Tibial nerve (tissue), 4 donors: ENCODE measurements at regions not wholly inside any gene's neighbourhood (a gene's known extent, or its start where the extent isn't known, plus 50 kb on each side); places are given as distances from the start of the nearest gene placed in this dataset.

ENCODE experiments used
- DNase-seq, 2 donors: peaks; one replicate each; pipeline ENCODE4 v3.0.0-alpha.2; 2019; ENCODE audit warnings: low spot score in 2 of 2
- H3K27ac ChIP-seq, 4 donors: fragments of 200-600 bp; sonication (generic) in 3 of 4; one replicate each; pipeline ENCODE4 v1.5.1; 2017 to 2019; ENCODE audit warnings: mild to moderate bottlenecking in 1 of 4
- H3K27me3 ChIP-seq, 2 donors: fragments of 200-600 bp; sonication (generic) in 1 of 2; one replicate each; pipeline versions ENCODE4 v1.5.1 to v1.6.0; 2017 to 2019
- H3K36me3 ChIP-seq, 3 donors: fragments of 200-600 bp; sonication (generic); one replicate each; pipeline ENCODE4 v1.5.1; 2018 to 2019
- H3K4me1 ChIP-seq, 4 donors: fragments of 200-600 bp; sonication (generic) in 3 of 4; one replicate each; pipeline ENCODE4 v1.5.1; 2017 to 2019
- H3K4me3 ChIP-seq, 4 donors: fragments of 200-600 bp; sonication (generic) in 3 of 4; one replicate each; pipeline ENCODE4 v1.5.1; 2017 to 2019; ENCODE audit warnings: mild to moderate bottlenecking in 1 of 4, moderate library complexity in 1 of 4
- H3K9me3 ChIP-seq, 4 donors: fragments of 200-600 bp; sonication (generic) in 3 of 4; one replicate each; pipeline ENCODE4 v1.5.1; 2017 to 2019
- EP300 ChIP-seq, 2 donors: sonication (generic); formaldehyde crosslinking; IDR thresholded peaks; one replicate each; pipeline ENCODE4 v1.6.1; 2017; ENCODE audit warnings: antibody characterized with exemption in 2 of 2, mild to moderate bottlenecking in 1 of 2
- POLR2A ChIP-seq, 2 donors: fragments of 450-650 bp; IDR thresholded peaks; one replicate each; pipeline ENCODE4 v1.6.1; 2017; ENCODE audit warnings: antibody characterized with exemption in 2 of 2, mild to moderate bottlenecking in 2 of 2, moderate library complexity in 2 of 2
- WGBS, 2 donors: methylation state at CpG; one replicate each; pipeline ENCODE4 v1.1.5; 2018; 5-methylcytosine and 5-hydroxymethylcytosine counted together
- TF ChIP-seq, protein P1 (sequence below), 5 experiments: fragments of 200-600 bp in 3 of 5; fragments of 450-650 bp in 2 of 5; sonication (generic) in 3 of 5; IDR thresholded peaks; one replicate each; pipeline ENCODE4 v1.5.1; 2016 to 2019; ENCODE audit warnings: antibody characterized with exemption in 5 of 5, mild to moderate bottlenecking in 3 of 5, moderate library complexity in 2 of 5

DNA sequence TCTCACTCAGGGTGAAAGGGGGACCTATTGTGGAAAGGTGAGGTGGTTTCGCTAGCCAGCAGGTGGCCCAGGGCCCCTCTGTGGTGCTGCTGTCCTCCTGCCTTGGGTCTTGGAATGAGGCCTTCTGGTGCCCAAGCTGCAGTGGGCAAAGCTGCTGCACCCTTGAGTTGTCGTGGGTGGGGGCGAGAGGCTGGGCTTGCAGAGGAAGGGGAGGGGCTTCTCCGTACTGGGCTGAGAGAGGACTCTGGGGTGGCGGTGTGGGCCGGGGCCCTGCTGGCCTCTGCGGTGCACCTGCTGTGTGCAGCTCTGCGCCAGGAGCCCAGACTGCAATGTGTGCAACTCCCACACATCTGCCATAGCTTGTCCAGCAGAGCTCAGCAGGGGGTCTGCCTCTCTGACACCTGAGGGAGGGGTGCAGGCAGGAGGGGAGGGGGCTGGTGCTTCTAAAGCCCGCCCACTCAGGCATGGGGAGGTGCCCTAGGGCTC is 145.8 kb downstream of the KIF26A start:
- Histone ChIP-seq H3K9me3 (no peaks in the 10 kb centered on the region), H3K27me3 (peaks cover 0 to 5% of the 10 kb centered on the region in 2 donors), H3K4me3 (no peak overlapping the region), H3K36me3 (no peaks in the 10 kb centered on the region), H3K4me1 (no peaks in the 10 kb centered on the region), H3K27ac (no peak overlapping the region)
- no peak for DNase-seq
- WGBS, 2 donors: 48 to 60% methylated on average over 7 to 8 of the region's 9 CpGs
- TF ChIP-seq, protein P1, sequence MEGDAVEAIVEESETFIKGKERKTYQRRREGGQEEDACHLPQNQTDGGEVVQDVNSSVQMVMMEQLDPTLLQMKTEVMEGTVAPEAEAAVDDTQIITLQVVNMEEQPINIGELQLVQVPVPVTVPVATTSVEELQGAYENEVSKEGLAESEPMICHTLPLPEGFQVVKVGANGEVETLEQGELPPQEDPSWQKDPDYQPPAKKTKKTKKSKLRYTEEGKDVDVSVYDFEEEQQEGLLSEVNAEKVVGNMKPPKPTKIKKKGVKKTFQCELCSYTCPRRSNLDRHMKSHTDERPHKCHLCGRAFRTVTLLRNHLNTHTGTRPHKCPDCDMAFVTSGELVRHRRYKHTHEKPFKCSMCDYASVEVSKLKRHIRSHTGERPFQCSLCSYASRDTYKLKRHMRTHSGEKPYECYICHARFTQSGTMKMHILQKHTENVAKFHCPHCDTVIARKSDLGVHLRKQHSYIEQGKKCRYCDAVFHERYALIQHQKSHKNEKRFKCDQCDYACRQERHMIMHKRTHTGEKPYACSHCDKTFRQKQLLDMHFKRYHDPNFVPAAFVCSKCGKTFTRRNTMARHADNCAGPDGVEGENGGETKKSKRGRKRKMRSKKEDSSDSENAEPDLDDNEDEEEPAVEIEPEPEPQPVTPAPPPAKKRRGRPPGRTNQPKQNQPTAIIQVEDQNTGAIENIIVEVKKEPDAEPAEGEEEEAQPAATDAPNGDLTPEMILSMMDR (IDR thresholded peaks at IDR 0.05): no peak
- TF ChIP-seq POLR2A (IDR thresholded peaks at IDR 0.05): no peak

DNA sequence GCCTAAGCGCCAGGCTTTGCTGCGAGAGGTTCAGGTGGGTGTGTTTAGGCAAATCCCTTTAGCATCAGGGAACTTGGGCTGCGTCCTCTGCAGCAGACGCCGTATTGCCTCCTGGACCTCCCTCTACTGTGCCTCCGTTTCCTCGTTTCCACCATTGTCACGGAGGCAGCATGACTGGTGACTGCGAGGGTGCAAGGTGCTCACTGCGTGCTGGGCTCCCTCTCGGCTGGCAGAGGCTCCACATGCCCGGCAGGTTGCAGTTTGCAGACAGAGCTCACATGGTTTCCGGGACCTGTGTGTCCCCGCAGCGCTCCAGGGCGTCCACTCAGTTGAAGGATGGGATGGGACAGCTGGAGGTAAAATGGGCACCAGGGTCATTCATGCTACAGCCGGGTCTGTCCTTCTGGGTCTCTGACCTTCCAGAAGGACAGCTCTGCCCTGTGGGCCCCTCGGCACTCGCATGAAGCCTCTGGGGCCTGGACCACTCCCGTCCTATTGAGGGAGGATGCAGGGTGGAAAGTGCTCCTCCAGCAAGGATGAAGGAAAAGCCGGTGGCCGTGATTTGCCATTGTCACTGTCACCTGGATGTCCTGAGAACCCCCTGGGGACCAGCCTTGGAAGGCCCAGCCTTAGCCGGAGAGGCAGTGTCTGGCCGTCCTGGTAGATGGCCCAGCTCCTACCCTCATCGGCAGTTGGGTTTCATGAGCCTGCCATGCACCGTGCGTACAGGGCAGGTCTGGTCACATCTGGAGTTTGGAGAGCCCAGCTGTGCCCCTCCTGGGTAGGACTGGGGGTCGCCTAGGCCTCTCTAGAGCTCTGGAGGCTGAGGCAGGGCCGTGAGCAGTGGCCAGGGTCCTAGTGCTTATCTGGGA is 146.5 kb downstream of the KIF26A start:
- TF ChIP-seq POLR2A (IDR thresholded peaks at IDR 0.05) (no peak), EP300 (IDR thresholded peaks at IDR 0.05) (no peak)
- TF ChIP-seq, protein P1 (IDR thresholded peaks at IDR 0.05): no peak
- WGBS, 2 donors: 72 to 76% methylated on average over 21 of the region's 29 CpGs
- no peaks in the 10 kb centered on the region for H3K36me3 ChIP-seq
- H3K9me3 ChIP-seq: no peaks in the 10 kb centered on the region
- DNase-seq: no peak
- no peak overlapping the region for H3K4me3 ChIP-seq
- no peak overlapping the region for H3K27ac ChIP-seq
- H3K4me1 ChIP-seq: no peaks in the 10 kb centered on the region
- H3K27me3 ChIP-seq: peaks cover 0 to 5% of the 10 kb centered on the region in 2 donors

DNA sequence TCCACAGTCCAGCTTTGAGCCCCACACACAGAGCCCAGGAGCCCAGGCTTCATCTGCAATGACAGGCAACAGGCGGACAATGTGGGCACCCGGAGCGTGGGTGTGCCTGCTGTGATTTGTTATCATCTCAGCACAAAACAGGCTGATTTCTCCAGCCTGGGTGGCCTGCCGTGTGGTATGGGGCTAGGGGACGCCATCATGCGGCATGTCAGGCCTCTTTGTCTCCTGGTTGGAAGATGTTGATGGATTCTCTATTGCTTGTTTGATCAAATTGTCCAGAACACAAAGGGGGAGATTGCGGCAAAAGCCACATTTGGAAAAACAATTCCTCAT is 147.1 kb downstream of the KIF26A start:
- TF ChIP-seq, protein P1 (IDR thresholded peaks at IDR 0.05): no peak
- no peak for TF ChIP-seq POLR2A (IDR thresholded peaks at IDR 0.05)
- no peak for TF ChIP-seq EP300 (IDR thresholded peaks at IDR 0.05)
- Histone ChIP-seq H3K27ac (no peak overlapping the region), H3K9me3 (no peaks in the 10 kb centered on the region), H3K36me3 (no peaks in the 10 kb centered on the region), H3K27me3 (peaks cover 0 to 5% of the 10 kb centered on the region in 2 donors), H3K4me1 (no peaks in the 10 kb centered on the region), H3K4me3 (no peak overlapping the region)
- DNase-seq: no peak
- WGBS, 2 donors: 59 to 64% methylated on average over 7 of the region's 7 CpGs

DNA sequence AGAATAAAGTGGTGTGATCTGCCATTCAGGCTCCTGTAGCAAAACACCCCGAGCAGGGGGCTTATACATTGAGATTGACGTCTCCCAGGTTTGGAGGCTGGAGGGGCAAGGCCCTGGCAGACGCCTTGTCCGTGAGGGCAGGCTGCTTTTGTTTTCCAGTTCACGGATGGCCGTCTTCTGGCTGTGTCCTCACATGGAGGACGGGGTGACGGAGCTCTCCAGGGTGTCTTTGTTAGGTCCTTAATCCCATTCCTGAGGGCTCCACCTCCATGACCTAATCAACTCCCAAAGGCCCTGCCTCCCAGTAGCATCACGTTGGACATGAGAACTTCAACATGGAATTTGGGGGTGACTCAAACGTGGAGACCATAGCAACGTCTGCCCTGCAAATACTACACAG is 147.7 kb downstream of the KIF26A start:
- no peak for DNase-seq
- Histone ChIP-seq H3K27me3 (peaks cover 0 to 5% of the 10 kb centered on the region in 2 donors), H3K4me1 (no peaks in the 10 kb centered on the region), H3K36me3 (no peaks in the 10 kb centered on the region), H3K27ac (no peak overlapping the region), H3K4me3 (no peak overlapping the region), H3K9me3 (no peaks in the 10 kb centered on the region)
- WGBS, 2 donors: 73 to 77% methylated on average over 11 of the region's 11 CpGs
- no peak for TF ChIP-seq POLR2A (IDR thresholded peaks at IDR 0.05)
- TF ChIP-seq, protein P1 (IDR thresholded peaks at IDR 0.05): no peak
- no peak for TF ChIP-seq EP300 (IDR thresholded peaks at IDR 0.05)

DNA sequence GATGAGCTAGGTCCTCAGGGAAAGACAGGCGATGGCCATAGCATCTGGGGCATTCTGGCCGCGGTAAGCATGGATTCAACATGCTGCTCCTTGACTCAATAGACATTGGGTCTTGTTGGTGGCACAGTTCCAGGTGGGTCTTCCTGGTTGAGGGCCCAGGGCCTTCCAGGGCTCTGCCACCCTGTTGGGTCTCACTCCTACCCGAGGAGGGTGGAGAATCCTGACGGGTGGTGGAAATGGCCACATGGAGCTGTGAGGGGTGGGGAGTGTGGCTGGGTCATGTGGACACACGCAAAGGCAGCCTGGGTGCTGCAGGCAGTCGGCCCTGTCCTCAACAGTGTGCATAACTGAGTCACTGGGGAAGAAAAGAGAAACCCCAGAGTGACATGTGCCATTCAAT is 148.1 kb downstream of the KIF26A start:
- Histone ChIP-seq H3K9me3 (no peaks in the 10 kb centered on the region), H3K4me3 (no peak overlapping the region), H3K27ac (no peak overlapping the region), H3K27me3 (peaks cover 0 to 9% of the 10 kb centered on the region in 2 donors), H3K36me3 (no peaks in the 10 kb centered on the region), H3K4me1 (no peaks in the 10 kb centered on the region)
- TF ChIP-seq, protein P1 (IDR thresholded peaks at IDR 0.05): no peak
- TF ChIP-seq POLR2A (IDR thresholded peaks at IDR 0.05): no peak
- 81 to 87% methylated on average over 7 of the region's 7 CpGs for WGBS, 2 donors
- DNase-seq: no peak
